ENCODE measurements at regions not wholly inside any gene's neighbourhood (a gene's known extent, or its start where the extent isn't known, plus 50 kb on each side); places are given as distances from the start of the nearest gene placed in this dataset.

- TF ChIP-seq CTCF (IDR thresholded peaks at IDR 0.05): no peak
- TF ChIP-seq POLR2A (IDR thresholded peaks at IDR 0.05): no peak
Measured at GRCh38 chr12:46963191-46963590, 116.2 kb upstream of the PCED1B start.

Data from heart left ventricle (tissue), 13 donors.